Heart left ventricle (tissue), 13 donors: ENCODE measurements at regions not wholly inside any gene's neighbourhood (a gene's known extent, or its start where the extent isn't known, plus 50 kb on each side); places are given as distances from the start of the nearest gene placed in this dataset.

ENCODE experiments used
- POLR2A ChIP-seq, 2 donors: fragments of 450-650 bp; IDR thresholded peaks; one replicate each; pipeline ENCODE4 v1.6.1; 2017; ENCODE audit warnings: antibody characterized with exemption in 2 of 2, mild to moderate bottlenecking in 2 of 2, moderate library complexity in 2 of 2
- TF ChIP-seq, protein P1 (sequence below), 12 donors: fragments of 200-600 bp; sonication (generic) in 4 of 12; IDR thresholded peaks; one replicate each; pipeline versions ENCODE4 v1.5.0 to v1.8.0; 2018 to 2022; ENCODE audit warnings: antibody characterized with exemption in 12 of 12, mild to moderate bottlenecking in 5 of 12
- donor health status: ischemic (EF 13 %, LVEDD 7.1; RV severe dilation, severe dysfunction).
- donor health status: DM: no; HTN: yes; CAD: no.
- donor health status: DM: no; HTN: no; CAD: no.
- donor health status: ischemic (EF 25% LVEDD 6.9; RV normal size, moderate dysfunction).
- donor health status: ischemic (EF 25% LVEDD 5.7; RV mildly dilated, moderate dysfunction).
- donor health status: ischemic (EF 35%, LVEDD 5.7; RV mildly dilated, moderate dysfunction).
- donor health status: nonischemic (EF 11% LVEDD 7.7; RV severe dilation, severe dysfunction).
- donor health status: DM: yes; HTN: yes; CAD: no.
- donor health status: PGD.
- donor health status: ischemic (EF 29% LVEDD 5.4; RV normal size, mild dysfunction).
- donor health status: nonischemic (EF 23%, LVEDD 6.1; RV moderate dilation, normal function).

DNA sequence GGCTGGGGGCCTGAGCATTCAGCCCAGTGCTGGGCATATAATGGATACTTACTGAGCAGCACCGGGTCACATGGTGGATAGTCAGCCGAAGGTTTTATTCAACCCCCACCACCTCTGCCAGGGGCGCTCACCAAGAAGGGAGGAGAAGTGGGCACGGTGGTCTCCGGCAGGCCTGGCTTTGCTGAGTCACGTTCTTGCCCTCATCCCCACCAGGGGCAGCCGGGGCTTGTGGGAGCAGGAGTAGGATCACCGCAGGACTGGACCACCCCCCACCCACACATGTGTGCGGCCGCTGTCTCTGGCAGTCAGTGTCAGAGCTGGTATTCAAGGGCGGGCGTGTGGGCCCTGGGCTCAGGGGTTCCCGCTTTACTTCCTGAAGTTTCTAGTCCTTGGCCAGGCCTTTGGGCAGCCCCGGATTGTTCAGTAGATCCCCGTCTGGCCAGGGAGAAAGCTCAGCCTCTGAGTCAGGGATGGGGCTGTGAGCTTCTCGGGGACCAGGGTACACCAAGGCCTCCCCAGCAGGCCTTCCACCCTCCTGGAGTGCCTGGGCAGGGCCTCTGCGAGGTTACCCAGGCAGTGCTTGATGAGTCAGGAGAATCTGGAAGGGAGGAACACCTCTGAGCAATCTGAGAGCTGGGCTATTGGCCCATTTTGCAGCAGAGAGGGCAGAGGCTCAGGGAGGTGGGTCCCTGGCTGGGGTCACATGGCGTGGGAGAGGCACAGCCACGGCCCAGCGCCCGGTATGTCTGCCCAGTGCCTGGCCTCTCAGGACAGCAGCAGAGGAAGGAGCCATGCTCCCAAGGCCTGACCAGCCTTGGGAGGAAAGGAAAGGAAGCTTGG, 60.6 kb downstream of the RTL6 start:
- TF ChIP-seq POLR2A (IDR thresholded peaks at IDR 0.05), result no peak
- TF ChIP-seq, protein P1, sequence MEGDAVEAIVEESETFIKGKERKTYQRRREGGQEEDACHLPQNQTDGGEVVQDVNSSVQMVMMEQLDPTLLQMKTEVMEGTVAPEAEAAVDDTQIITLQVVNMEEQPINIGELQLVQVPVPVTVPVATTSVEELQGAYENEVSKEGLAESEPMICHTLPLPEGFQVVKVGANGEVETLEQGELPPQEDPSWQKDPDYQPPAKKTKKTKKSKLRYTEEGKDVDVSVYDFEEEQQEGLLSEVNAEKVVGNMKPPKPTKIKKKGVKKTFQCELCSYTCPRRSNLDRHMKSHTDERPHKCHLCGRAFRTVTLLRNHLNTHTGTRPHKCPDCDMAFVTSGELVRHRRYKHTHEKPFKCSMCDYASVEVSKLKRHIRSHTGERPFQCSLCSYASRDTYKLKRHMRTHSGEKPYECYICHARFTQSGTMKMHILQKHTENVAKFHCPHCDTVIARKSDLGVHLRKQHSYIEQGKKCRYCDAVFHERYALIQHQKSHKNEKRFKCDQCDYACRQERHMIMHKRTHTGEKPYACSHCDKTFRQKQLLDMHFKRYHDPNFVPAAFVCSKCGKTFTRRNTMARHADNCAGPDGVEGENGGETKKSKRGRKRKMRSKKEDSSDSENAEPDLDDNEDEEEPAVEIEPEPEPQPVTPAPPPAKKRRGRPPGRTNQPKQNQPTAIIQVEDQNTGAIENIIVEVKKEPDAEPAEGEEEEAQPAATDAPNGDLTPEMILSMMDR (IDR thresholded peaks at IDR 0.05), result no peak
